GM12891 (cell line): ENCODE measurements at regions not wholly inside any gene's neighbourhood (a gene's known extent, or its start where the extent isn't known, plus 50 kb on each side); places are given as distances from the start of the nearest gene placed in this dataset.

Experiments
- DNase-seq: peaks from one replicate; pipeline ENCODE4 v3.0.0; 2011; ENCODE audit warnings: low spot score; ENCODE audit not compliant: insufficient read length
- FAIRE-seq: peaks from 2 replicates; lab custom pipeline; 2011; peaks lifted over from hg19 to GRCh38; lab: Jason Lieb, UNC
- PAX5 ChIP-seq: IDR thresholded peaks from 2 replicates; pipeline ENCODE4 v1.6.1; 2011; ENCODE audit warnings: low read length, moderate library complexity, mild to moderate bottlenecking; ENCODE audit not compliant: insufficient read depth, severe bottlenecking
- POLR2A ChIP-seq: IDR thresholded peaks from 2 replicates; pipeline ENCODE4 v1.6.1; 2011; ENCODE audit warnings: low read depth, low read length, control low read depth
- POLR2AphosphoS5 ChIP-seq: IDR thresholded peaks from 2 replicates; pipeline ENCODE4 v1.6.1; 2011; ENCODE audit warnings: low read depth, low read length, control low read depth
- POU2F2 ChIP-seq: IDR thresholded peaks from 2 replicates; pipeline ENCODE4 v1.6.1; 2011; ENCODE audit warnings: low read depth, mild to moderate bottlenecking, control low read depth, low read length, moderate library complexity
- SPI1 ChIP-seq: IDR thresholded peaks from 2 replicates; pipeline ENCODE4 v1.6.1; 2011; ENCODE audit warnings: low read depth, low read length, control low read depth
- TAF1 ChIP-seq: IDR thresholded peaks from 2 replicates; pipeline ENCODE4 v1.6.1; 2011; ENCODE audit warnings: low read depth, low read length, control low read depth

DNA sequence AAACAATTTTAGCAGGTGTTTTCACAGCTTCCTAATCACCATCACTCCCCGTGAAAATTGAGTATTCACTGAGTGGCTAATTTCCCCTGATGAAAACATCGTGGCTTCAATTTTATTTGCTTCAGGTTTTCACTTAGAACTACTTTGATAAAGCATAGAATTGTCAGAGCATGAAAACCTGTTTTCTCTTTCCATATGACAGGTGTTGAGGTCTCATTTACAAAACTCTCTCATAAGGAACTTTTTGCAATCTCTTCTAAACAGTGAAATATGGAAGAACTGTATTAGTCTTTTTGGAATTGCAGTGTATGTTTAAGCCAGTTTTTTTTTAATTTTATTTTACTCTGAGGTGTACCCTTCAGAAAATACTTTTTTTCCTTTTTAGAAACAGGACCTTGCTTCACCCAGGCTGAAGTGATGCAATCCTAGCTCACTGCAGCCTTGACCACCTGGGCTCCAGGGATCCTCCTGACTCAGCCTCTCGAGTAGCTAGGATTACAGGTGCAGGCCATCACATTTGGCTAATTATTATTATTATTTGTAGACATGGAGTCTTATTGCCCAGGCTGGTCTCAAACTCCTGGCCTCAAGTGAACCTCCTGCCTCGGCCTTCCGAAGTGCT, 111.2 kb upstream of the RAPGEF2 start:
- DNase-seq (no peak), FAIRE-seq (no peak)
- TF ChIP-seq PAX5 (no peak), SPI1 (no peak), POU2F2 (no peak), TAF1 (no peak), POLR2A (no peak), POLR2AphosphoS5 (no peak)

GRCh38 chr4:158993891-158994290, 109.0 kb upstream of the RAPGEF2 start:
- TF ChIP-seq SPI1 = peak; percentile 20; the same call in 1 of the 2 replicates
- TF ChIP-seq PAX5 = no peak
- no peak for TF ChIP-seq POU2F2
- DNase-seq (no peak), FAIRE-seq (no peak)

GRCh38 chr4:158995040-158995439, 107.8 kb upstream of the RAPGEF2 start:
- DNase-seq (no peak), FAIRE-seq (no peak)
- TF ChIP-seq POLR2AphosphoS5 (no peak), POLR2A (no peak), POU2F2 (no peak), TAF1 (no peak), PAX5 (no peak), SPI1 (no peak)

DNA sequence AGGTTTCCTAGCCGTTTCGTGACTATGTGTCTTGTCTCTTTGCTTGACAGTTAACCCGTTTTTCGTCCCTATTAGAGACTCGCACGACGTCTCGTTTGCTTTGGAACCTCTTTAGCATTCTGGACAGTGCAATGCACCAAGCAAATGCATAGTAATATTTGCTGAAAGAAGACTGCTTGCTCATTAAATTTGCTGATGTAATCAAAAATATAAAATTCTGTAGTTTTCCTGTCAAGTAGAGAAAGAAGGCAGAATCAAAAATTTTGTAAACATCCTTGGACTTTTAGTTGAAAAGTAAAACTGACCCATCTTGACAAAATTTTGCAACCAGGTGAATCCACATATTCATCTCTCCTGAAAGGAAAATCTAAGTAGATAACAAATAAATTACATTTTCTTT, 106.9 kb upstream of the RAPGEF2 start:
- no peak for DNase-seq
- no peak for FAIRE-seq
- no peak for TF ChIP-seq PAX5
- TF ChIP-seq POU2F2 = no peak
- TF ChIP-seq TAF1 = no peak
- no peak for TF ChIP-seq POLR2A
- TF ChIP-seq POLR2AphosphoS5 = no peak
- no peak for TF ChIP-seq SPI1

DNA sequence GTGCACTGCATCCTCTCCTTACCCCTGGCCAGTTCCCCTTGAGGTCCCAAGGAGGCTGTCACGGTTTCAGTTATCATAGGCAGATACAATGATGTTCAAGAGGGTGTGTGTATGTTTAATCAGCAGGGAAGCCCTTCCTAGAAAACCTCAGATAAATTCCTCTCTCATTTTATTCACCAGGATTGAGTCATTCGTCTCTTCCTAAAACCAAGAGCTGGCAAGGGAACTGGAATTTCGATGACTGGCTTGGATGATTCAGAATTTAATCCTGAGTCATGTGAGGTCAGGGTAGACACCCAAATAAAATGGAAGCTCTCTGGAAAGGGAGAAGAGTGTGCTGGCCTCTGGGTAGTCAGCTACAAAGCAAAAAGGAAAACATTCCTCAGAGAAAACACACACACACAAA, 106.2 kb upstream of the RAPGEF2 start:
- TF ChIP-seq POLR2A (no peak), PAX5 (no peak)
- DNase-seq (no peak), FAIRE-seq (no peak)

- no peak for FAIRE-seq
- no peak for DNase-seq
- no peak for TF ChIP-seq POLR2AphosphoS5
- TF ChIP-seq POLR2A = no peak
- no peak for TF ChIP-seq SPI1
- no peak for TF ChIP-seq TAF1
- TF ChIP-seq POU2F2 = no peak
- no peak for TF ChIP-seq PAX5
Measured at GRCh38 chr4:158997660-158998349, 105.1 kb upstream of the RAPGEF2 start.

DNA sequence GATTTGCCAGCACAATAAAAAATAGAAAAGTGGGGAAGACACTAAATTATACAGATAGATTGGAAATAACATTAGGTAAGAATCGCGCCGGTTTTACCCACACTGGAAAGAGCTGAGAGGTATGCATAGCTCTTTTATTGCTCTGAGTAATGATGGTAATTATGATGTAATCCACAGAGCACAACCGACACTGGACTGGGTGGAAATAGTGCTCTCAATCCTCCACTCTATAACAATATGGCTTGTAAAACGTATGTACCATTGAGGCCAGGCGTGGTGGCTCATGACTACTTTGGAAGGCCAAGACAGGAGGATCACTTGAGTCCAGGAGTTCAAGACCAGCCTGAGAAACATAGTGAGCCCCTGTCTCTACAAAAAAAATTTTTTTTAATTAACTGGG, 104.3 kb upstream of the RAPGEF2 start:
- no peak for DNase-seq
- TF ChIP-seq SPI1 = no peak
- TF ChIP-seq POLR2A = no peak
- no peak for TF ChIP-seq POLR2AphosphoS5
- TF ChIP-seq POU2F2 = no peak
- no peak for TF ChIP-seq TAF1
- TF ChIP-seq PAX5 = no peak
- no peak for FAIRE-seq

GRCh38 chr4:158999166-158999682, 103.7 kb upstream of the RAPGEF2 start:
- FAIRE-seq (no peak), DNase-seq (no peak)
- no peak for TF ChIP-seq POLR2AphosphoS5
- no peak for TF ChIP-seq SPI1
- no peak for TF ChIP-seq PAX5
- TF ChIP-seq TAF1 = no peak
- TF ChIP-seq POU2F2 = no peak
- no peak for TF ChIP-seq POLR2A

- DNase-seq = no peak
- FAIRE-seq = no peak
- no peak for TF ChIP-seq SPI1
- TF ChIP-seq TAF1 = no peak
- TF ChIP-seq POLR2A = no peak
- no peak for TF ChIP-seq PAX5
- TF ChIP-seq POU2F2 = no peak
- TF ChIP-seq POLR2AphosphoS5 = no peak
Measured at GRCh38 chr4:158999849-159000248, 103.0 kb upstream of the RAPGEF2 start.

DNA sequence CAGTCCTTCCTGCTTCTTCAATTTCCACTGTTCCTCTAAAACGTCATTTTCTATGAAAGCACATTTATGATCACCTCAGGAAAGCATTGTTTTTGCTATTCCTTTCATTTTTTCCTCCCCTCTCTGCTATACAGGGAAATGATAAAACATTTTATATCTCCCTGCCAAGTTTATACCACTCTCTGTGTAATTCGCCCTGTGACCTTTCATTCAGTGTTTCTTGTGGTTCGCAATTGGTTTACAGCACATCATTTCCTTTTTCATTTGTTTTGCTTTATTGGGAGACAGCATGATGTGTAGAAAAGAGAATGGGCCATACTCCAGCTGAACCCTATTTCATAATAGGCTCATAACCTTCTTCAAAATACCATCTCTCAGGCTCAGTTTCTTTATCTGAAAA, 99.9 kb upstream of the RAPGEF2 start:
- DNase-seq (no peak), FAIRE-seq (no peak)
- TF ChIP-seq POU2F2 (no peak), POLR2A (no peak), POLR2AphosphoS5 (no peak), PAX5 (no peak), TAF1 (no peak), SPI1 (no peak)
